OCI-LY7 (cell line): ENCODE measurements at regions not wholly inside any gene's neighbourhood (a gene's known extent, or its start where the extent isn't known, plus 50 kb on each side); places are given as distances from the start of the nearest gene placed in this dataset.

Experiments used
- CTCF ChIP-seq: fragments of 200-600 bp; sonication (generic); conservative IDR thresholded peaks from 2 replicates; pipeline ENCODE4 v1.5.1; 2014; ENCODE audit warnings: mild to moderate bottlenecking, antibody characterized with exemption, low read length, moderate library complexity, mixed read lengths
- EZH2phosphoT487 ChIP-seq: fragments of 200-600 bp; sonication (generic); IDR thresholded peaks from 2 replicates; pipeline ENCODE4 v1.6.1; 2018; ENCODE audit warnings: low read depth, borderline replicate concordance, mild to moderate bottlenecking, mixed run types, antibody characterized with exemption, low read length, moderate library complexity, mixed read lengths

DNA sequence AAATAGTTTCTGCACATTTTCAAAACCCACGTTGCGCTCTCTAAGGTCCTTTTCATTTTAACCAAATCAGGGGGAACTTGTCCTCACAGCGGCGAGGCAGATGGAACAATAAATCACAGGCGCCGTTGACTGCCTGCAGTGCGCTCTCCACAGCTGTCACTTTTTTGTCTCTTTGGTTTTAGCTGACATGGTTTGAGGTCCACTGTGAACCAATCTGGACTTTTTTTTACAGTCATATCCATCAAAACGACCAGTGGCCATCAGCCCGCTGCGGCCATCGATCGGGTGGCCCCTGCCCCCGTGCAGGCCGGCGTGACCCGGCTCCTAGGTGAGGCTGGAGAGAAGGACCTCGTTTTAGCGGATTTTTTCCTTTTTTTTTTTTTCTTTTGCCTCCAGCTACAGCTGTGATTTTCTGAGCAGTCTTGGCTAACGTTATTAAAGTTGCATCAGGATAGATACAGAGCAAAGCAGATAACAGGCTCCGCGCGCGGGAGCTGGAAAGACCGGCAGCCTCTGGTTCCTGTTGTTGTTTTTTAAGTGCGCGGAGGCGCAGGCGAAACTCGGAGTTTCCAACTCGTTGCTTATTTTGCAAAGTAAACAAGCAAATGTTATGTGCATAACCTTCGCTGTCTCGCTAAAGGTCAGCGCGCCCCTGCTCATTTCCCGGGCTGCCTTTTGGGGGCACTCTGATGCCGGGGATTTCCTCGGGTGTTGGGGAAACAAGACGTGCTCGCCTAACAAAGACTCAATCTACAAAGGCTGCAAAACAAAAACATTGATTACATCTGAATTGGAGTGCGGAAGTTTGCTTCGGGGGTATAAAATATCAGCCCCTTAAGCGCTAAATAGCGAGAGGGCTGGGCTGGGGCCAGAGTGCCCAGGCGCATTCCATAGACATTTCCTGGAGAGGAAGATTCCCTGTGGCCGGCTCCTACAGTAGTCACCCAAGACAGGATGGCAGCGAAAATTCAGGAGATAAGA, 414.8 kb upstream of the MKI67 start:
- peak; percentile 23; the same call in 1 of the 2 replicates for TF ChIP-seq CTCF
- no peak for TF ChIP-seq EZH2phosphoT487
